K562 (cell line): ENCODE measurements at regions not wholly inside any gene's neighbourhood (a gene's known extent, or its start where the extent isn't known, plus 50 kb on each side); places are given as distances from the start of the nearest gene placed in this dataset.

Experiments used
- ATAC-seq: fragments of 200-7000 bp; cut with Tn5 transposase; 3 replicates; pipeline ENCODE4 v1.9.1; 2020; ENCODE audit warnings: moderate library complexity
- BruUV-seq: library from RNA; stranded (reverse); fragments of 400-500 nt; replicated peaks from 2 replicates; lab custom pipeline; 2021; lab: Mats Ljungman, UMichigan
- CTCF ChIA-PET: fragments of 300-600 bp; formaldehyde crosslinking; extraction: SDS; loops from one replicate; lab custom pipeline; 2021; ENCODE audit warnings: low intra/inter-chr PET ratio; lab: Yijun Ruan, JAX
- POLR2A ChIA-PET: fragments of 300-600, 350-650 bp; sonication (Branson Sonifier 250); formaldehyde crosslinking; extraction: SDS; loops from one replicate; lab custom pipeline; 2021; ENCODE audit warnings: antibody characterized with exemption, inconsistent platforms; lab: Yijun Ruan, JAX
- DNase-seq, 4 experiments: peaks; one replicate each; pipeline versions ENCODE4 v3.0.0 to v3.0.0-alpha.2; 2011 to 2018; ENCODE audit warnings: low spot score in 3 of 4, mixed read lengths in 3 of 4; ENCODE audit errors: extremely low read depth in 1 of 4
- FAIRE-seq: peaks from 2 replicates; lab custom pipeline; 2011; peaks lifted over from hg19 to GRCh38; lab: Jason Lieb, UNC
- H2AFZ ChIP-seq: 2 replicates; pipeline ENCODE4 v1.6.0; 2011; ENCODE audit warnings: low read depth, low read length, control low read depth, inconsistent platforms
- H3K27ac ChIP-seq: fragments of 200-600 bp; 3 replicates; pipeline ENCODE4 v1.8.0; 2011; ENCODE audit warnings: low read depth, mild to moderate bottlenecking, control low read depth, inconsistent platforms, low read length, moderate library complexity, mixed read lengths; ENCODE audit errors: extremely low read depth
- H3K27me3 ChIP-seq, 2 experiments: fragments of 300-600 bp in 1 of 2; 2 replicates in 1 of 2; 3 replicates in 1 of 2; pipeline versions ENCODE4 v1.6.0 to v1.8.0; 2011; ENCODE audit warnings: inconsistent platforms in 2 of 2, low read length in 2 of 2, mild to moderate bottlenecking in 1 of 2, mixed read lengths in 1 of 2, moderate library complexity in 1 of 2; ENCODE audit not compliant: control insufficient read depth in 2 of 2, insufficient read depth in 2 of 2
- H3K36me3 ChIP-seq: fragments of 300-600 bp; 3 replicates; pipeline ENCODE4 v1.8.0; 2011; ENCODE audit warnings: mild to moderate bottlenecking, low read length, inconsistent platforms; ENCODE audit not compliant: control insufficient read depth, insufficient read depth
- H3K4me1 ChIP-seq, 2 experiments: fragments of 200-600 bp in 1 of 2; replicated peaks in 1 of 2; 2 replicates in 1 of 2; 3 replicates in 1 of 2; pipeline versions ENCODE4 v1.5.1 to v1.8.0; 2011; ENCODE audit warnings: inconsistent platforms in 2 of 2, low read length in 2 of 2, mild to moderate bottlenecking in 1 of 2, mixed read lengths in 1 of 2, moderate library complexity in 1 of 2; ENCODE audit not compliant: control insufficient read depth in 2 of 2, insufficient read depth in 2 of 2
- H3K4me2 ChIP-seq: 2 replicates; pipeline ENCODE4 v1.6.1; 2011; ENCODE audit warnings: low read length, control low read depth, inconsistent platforms, mixed read lengths; ENCODE audit not compliant: insufficient read depth
- H3K4me3 ChIP-seq: fragments of 200-600 bp; sonication (generic), shearing (Covaris generic); 2 replicates; pipeline ENCODE4 v1.5.1; 2016; ENCODE audit warnings: control low read depth, inconsistent platforms
- H3K79me2 ChIP-seq: fragments of 200-600 bp; 3 replicates; pipeline ENCODE4 v1.8.0; 2011; ENCODE audit warnings: low read length, inconsistent platforms; ENCODE audit not compliant: control insufficient read depth, insufficient read depth
- H3K9ac ChIP-seq, 2 experiments: 2 replicates each; pipeline versions ENCODE4 v1.6.0 to v1.6.1; 2011; ENCODE audit warnings: low read depth in 2 of 2, low read length in 2 of 2, control low read depth in 1 of 2, inconsistent platforms in 1 of 2, mild to moderate bottlenecking in 1 of 2, mixed read lengths in 1 of 2; ENCODE audit not compliant: insufficient read depth in 1 of 2
- H3K9me1 ChIP-seq: one replicate; pipeline ENCODE4 v1.6.0; 2011; ENCODE audit warnings: inconsistent platforms, mild to moderate bottlenecking, low read length, moderate library complexity; ENCODE audit not compliant: control insufficient read depth, insufficient read depth
- H3K9me3 ChIP-seq: replicated peaks from 2 replicates; pipeline ENCODE4 v1.5.1; 2011; ENCODE audit warnings: low read depth, low read length, inconsistent platforms; ENCODE audit not compliant: control insufficient read depth, insufficient read depth
- H4K20me1 ChIP-seq: replicated peaks from 2 replicates; pipeline ENCODE4 v1.6.1; 2011; ENCODE audit warnings: low read length, inconsistent platforms, mixed read lengths; ENCODE audit not compliant: control insufficient read depth, insufficient read depth
- BDP1 ChIP-seq: IDR thresholded peaks from 3 replicates; pipeline ENCODE4 v1.6.1; 2011; ENCODE audit not compliant: insufficient read length, insufficient read depth
- CGGBP1 ChIP-seq: fragments of 250-450 bp; sonication (Bioruptor Pico); IDR thresholded peaks from 2 replicates; pipeline ENCODE4 v1.9.0; 2021; ENCODE audit warnings: mild to moderate bottlenecking
- E2F8 ChIP-seq: fragments of 450-650 bp; IDR thresholded peaks from 2 replicates; pipeline ENCODE4 v1.7.1; 2018; ENCODE audit warnings: mild to moderate bottlenecking, low read depth; ENCODE audit not compliant: partially characterized antibody
- GABPB2 ChIP-seq: fragments of 250-450 bp; sonication (Bioruptor Pico); conservative IDR thresholded peaks from 2 replicates; pipeline ENCODE4 v1.5.1; 2021; ENCODE audit warnings: mild to moderate bottlenecking
- HMG20A ChIP-seq: fragments of 450-650 bp; formaldehyde crosslinking; conservative IDR thresholded peaks from 2 replicates; pipeline ENCODE4 v1.4.0; 2020; ENCODE audit warnings: mild to moderate bottlenecking, mixed read lengths
- SMAD1 ChIP-seq: fragments of 150-350 bp; IDR thresholded peaks from 2 replicates; pipeline ENCODE4 v1.6.1; 2014; ENCODE audit warnings: low read length, low read depth; ENCODE audit not compliant: partially characterized antibody
- SOX6 ChIP-seq: fragments of 450-650 bp; IDR thresholded peaks from 2 replicates; pipeline ENCODE4 v1.6.1; 2014; ENCODE audit warnings: mild to moderate bottlenecking
- YY1 ChIP-seq, 3 experiments: IDR thresholded peaks; 2 replicates each; pipeline ENCODE4 v1.6.1; 2011; ENCODE audit warnings: low read length in 2 of 3, mild to moderate bottlenecking in 2 of 3, moderate library complexity in 2 of 3, borderline replicate concordance in 1 of 3, control low read depth in 1 of 3, low read depth in 1 of 3; ENCODE audit not compliant: insufficient read depth in 3 of 3, insufficient replicate concordance in 2 of 3, control insufficient read depth in 1 of 3, insufficient read length in 1 of 3; ENCODE audit errors: extremely low read depth in 1 of 3
- ZNF431 ChIP-seq: sonication (generic); formaldehyde crosslinking; IDR thresholded peaks from 2 replicates; pipeline ENCODE4 v1.8.0; 2022; ENCODE audit warnings: mild to moderate bottlenecking, missing genetic modification reagents
- ZNF57 ChIP-seq: fragments of 450-650 bp; formaldehyde crosslinking; IDR thresholded peaks from 2 replicates; pipeline ENCODE4 v1.4.0; 2020; ENCODE audit warnings: mild to moderate bottlenecking, moderate library complexity
- ZNF609 ChIP-seq: sonication (generic); formaldehyde crosslinking; IDR thresholded peaks from 2 replicates; pipeline ENCODE4 v1.8.1; 2023; ENCODE audit warnings: missing genetic modification reagents, mild to moderate bottlenecking, borderline replicate concordance
- WGBS: fragments of 100-300 bp; shearing (Covaris generic); methylation state at CpG from one replicate; pipeline ENCODE4 v1.1.6; 2016; ENCODE audit warnings: low coverage, mixed read lengths; ENCODE audit not compliant: insufficient coverage; ENCODE audit errors: missing lambda C conversion rate; 5-methylcytosine and 5-hydroxymethylcytosine counted together
- in situ Hi-C: fragments of 300-500 bp; cut with MboI; formaldehyde crosslinking; loops from 4 replicates; pipeline ENCODE4 v1.15.0; 2018; ENCODE audit warnings: inconsistent platforms, mixed read lengths
- intact Hi-C: fragments of 100-400 bp; cut with micrococcal nuclease; formaldehyde crosslinking; loops from 2 replicates; pipeline ENCODE4 v1.14.2; 2022
- TF ChIP-seq, protein P1 (sequence below): fragments of 450-650 bp; IDR thresholded peaks from 2 replicates; pipeline ENCODE4 v1.6.1; 2017; ENCODE audit warnings: mild to moderate bottlenecking, moderate library complexity

- FAIRE-seq: no peak
- intact Hi-C loops: no loop called here
- no peak for TF ChIP-seq SOX6
- TF ChIP-seq, protein P1, sequence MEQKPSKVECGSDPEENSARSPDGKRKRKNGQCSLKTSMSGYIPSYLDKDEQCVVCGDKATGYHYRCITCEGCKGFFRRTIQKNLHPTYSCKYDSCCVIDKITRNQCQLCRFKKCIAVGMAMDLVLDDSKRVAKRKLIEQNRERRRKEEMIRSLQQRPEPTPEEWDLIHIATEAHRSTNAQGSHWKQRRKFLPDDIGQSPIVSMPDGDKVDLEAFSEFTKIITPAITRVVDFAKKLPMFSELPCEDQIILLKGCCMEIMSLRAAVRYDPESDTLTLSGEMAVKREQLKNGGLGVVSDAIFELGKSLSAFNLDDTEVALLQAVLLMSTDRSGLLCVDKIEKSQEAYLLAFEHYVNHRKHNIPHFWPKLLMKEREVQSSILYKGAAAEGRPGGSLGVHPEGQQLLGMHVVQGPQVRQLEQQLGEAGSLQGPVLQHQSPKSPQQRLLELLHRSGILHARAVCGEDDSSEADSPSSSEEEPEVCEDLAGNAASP: no peak
- TF ChIP-seq YY1 (IDR thresholded peaks at IDR 0.05; ENCODE audit: borderline replicate concordance in 1 of 3, control insufficient read depth in 1 of 3, extremely low read depth in 1 of 3, insufficient read depth in 3 of 3, insufficient read length in 1 of 3, insufficient replicate concordance in 2 of 3, low read depth in 1 of 3, low read length in 2 of 3): no peak
- TF ChIP-seq BDP1: no peak
- no peak for TF ChIP-seq GABPB2 (CRISPR knock-in tag)
- TF ChIP-seq CGGBP1 (CRISPR knock-in tag): no peak
- no peak for TF ChIP-seq ZNF57 (CRISPR knock-in tag)
- TF ChIP-seq SMAD1: no peak
- no peak for TF ChIP-seq ZNF431 (CRISPR knock-in tag)
- TF ChIP-seq E2F8: no peak
- TF ChIP-seq HMG20A (CRISPR knock-in tag): no peak
- TF ChIP-seq ZNF609 (CRISPR knock-in tag): no peak
Measured at GRCh38 chr1:5479876-5480646, 512.2 kb downstream of the NPHP4 start.

More at GRCh38 chr1:5479876-5480646, 512.2 kb downstream of the NPHP4 start:
- BruUV-seq: no TSS peak
- POLR2A ChIA-PET: no interaction called here
- Histone ChIP-seq H3K9me3 (no peaks in the 10 kb centered on the region), H3K79me2 (no peaks in the 10 kb centered on the region), H3K4me2 (no peak overlapping the region), H4K20me1 (no peaks in the 10 kb centered on the region), H3K27ac (no peak overlapping the region), H3K9me1 (no peaks in the 10 kb centered on the region), H2AFZ (no peak overlapping the region), H3K9ac (no peak overlapping the region), H3K36me3 (no peaks in the 10 kb centered on the region), H3K4me3 (no peak overlapping the region), H3K4me1 (no peaks in the 10 kb centered on the region), H3K27me3 (peaks cover 9 to 64% of the 10 kb centered on the region in 2 experiments; a peak in 4 of 5 replicates)
- DNase-seq (no peak), ATAC-seq (no peak)
- in situ Hi-C loops: no loop called here
- 0% methylated on average over 27 of the region's 28 CpGs for WGBS
- CTCF ChIA-PET: no interaction called here
